DOHH2 (cell line): ENCODE measurements at regions not wholly inside any gene's neighbourhood (a gene's known extent, or its start where the extent isn't known, plus 50 kb on each side); places are given as distances from the start of the nearest gene placed in this dataset.

Experiments used
- CTCF ChIP-seq: fragments of 200-600 bp; sonication (generic); IDR thresholded peaks from one replicate; pipeline ENCODE4 v1.5.1; 2014; ENCODE audit warnings: antibody characterized with exemption, mild to moderate bottlenecking, low read depth, low read length; ENCODE audit not compliant: poor library complexity, severe bottlenecking
- EZH2phosphoT487 ChIP-seq: fragments of 200-600 bp; sonication (generic); IDR thresholded peaks from 2 replicates; pipeline ENCODE4 v1.6.1; 2017; ENCODE audit warnings: borderline replicate concordance, mild to moderate bottlenecking, antibody characterized with exemption, low read length, moderate library complexity, mixed read lengths

GRCh38 chr10:108375691-108376090 is 1211.2 kb upstream of the SORCS1 start:
- no peak for TF ChIP-seq CTCF
- TF ChIP-seq EZH2phosphoT487 = no peak
